GM21786 (cell line): ENCODE measurements at regions not wholly inside any gene's neighbourhood (a gene's known extent, or its start where the extent isn't known, plus 50 kb on each side); places are given as distances from the start of the nearest gene placed in this dataset.
"Not testable (repeated sequence)": the region's sequence is repeated elsewhere in the genome, so short reads cannot be mapped to it uniquely, and the experiment has no call there.

ENCODE experiments used
- ATAC-seq: cut with Tn5 transposase; IDR thresholded peaks from one replicate; pipeline ENCODE4 v1.9.1; 2021; ENCODE audit not compliant: unreplicated experiment

DNA sequence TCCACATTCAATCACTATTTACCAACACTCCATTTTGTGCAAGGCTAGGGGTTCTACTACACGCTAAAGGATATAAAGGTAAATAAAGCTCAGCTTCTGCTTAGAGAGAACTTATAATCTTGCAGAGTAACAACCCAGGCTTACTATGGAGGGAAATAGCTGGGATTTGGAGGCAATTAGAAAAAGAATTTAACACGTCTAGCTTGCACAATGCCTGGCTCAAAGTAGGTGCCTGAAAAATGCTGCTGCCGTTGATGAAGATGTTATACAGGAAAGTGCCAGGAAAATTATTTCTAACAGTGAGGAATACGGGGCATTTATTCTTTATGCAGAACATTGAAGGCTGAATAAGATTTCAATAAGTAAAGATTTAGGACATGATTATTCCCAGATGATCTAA, 214.2 kb downstream of the KITLG start:
- no peak for ATAC-seq

DNA sequence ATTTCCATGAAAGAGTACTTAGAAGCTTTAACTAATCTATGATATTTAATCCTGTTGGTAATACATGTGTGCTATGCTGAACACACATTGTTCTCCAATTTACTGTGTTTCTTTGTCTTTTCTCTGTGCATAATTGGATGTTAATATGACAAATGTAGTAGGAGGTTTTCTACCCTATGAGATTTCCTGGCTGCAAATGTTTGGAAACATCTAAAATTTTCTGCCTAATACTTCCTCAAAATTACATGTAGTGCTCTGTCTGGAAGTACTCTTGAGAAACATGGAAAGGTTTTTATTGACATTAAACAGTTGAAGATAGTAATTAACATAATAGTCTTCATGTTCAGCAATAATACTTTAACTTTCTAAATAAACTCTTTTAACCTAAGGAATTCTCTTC, 213.0 kb downstream of the KITLG start:
- ATAC-seq: no peak

DNA sequence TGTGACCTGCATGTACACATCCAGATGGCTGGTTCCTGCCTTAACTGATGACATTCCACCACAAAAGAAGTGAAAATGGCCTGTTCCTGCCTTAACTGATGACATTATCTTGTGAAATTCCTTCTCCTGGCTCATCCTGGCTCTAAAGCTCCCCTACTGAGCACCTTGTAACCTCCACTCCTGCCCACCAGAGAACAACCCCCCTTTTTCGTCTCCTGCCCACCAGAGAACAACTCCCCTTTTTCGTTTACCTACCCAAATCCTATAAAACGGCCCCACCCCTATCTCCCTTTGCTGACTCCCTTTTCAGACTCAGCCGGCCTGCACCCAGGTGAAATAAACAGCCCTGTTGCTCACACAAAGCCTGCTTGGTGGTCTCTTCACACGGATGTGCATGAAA, 212.2 kb downstream of the KITLG start:
- ATAC-seq: not testable (repeated sequence)

DNA sequence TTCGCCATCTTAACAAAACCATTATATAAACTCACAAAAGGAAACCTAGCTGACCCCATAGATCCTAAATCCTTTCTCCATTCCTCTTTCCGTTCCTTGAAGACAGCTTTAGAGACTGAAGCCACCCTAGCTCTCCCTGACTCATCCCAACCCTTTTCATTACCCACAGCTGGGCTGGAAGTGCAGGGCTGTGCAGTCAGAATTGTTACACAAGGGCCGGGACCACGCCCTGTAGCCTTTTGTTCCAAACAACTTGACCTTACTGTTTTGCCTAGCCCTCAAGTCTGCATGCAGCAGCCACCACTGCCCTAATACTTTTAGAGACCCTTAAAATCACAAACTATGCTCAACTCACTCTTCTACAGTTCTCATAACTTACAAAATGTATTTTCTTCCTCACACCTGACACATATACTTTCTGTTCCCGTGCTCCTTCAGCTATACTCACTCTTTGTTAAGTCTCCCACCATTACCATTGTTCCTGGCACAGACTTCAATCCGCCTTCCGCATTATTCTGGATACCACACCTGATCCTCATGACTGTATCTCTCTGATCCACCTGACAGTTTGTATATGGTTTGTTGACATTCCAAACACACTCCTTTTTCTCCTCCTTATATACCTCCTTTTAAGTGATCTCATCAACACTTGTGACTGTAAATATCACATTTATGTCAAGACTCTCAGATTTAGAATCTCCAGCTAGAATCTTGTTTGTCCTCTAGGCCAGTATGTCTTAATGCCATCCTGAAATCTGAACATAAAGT, 208.7 kb downstream of the KITLG start:
- no peak for ATAC-seq

DNA sequence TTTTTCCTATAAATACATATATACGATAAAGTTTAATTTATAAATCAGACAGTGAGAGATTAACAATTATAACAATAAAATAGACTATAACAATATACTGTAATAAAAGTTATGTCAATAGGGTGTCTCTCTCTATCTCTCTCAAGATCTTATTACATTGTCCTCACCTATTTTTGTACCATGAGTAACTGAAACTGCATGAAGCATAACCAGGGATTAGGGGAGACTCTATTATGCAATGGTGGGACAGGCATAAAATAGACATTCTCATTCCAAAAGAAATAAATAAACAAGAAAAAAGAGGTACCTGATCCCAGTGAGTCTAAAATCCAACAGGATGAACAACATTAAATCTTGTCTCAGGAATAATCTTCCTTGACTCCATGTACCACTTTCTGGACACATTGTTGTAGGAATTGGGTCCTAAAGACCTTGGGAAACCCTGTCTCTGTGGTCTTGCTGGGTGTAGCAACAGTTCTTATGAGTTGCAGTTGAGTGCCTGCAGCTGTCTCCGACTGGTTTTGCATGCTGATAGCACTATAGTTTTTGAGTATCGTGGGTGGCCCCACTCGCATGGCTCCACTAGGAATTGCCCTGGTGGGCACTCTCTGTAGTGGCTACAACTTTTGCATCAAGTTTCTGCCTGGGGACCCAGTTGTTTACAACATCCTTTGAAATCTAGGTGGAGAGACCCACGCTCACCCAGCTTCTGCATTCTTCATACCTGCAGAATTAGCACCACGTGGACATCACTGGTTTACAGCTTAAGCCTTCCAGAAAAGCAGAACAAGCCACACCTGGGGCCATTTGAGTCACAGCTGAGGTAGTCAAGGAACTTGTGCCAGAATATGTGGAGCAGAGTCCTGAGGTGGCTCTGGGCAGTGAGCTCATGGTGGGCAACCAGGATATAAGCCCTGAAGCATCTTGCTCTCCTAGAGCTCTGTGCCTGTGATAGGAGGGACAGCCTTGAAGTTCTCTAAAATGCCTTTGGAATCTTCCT, 204.7 kb downstream of the KITLG start:
- no peak for ATAC-seq

DNA sequence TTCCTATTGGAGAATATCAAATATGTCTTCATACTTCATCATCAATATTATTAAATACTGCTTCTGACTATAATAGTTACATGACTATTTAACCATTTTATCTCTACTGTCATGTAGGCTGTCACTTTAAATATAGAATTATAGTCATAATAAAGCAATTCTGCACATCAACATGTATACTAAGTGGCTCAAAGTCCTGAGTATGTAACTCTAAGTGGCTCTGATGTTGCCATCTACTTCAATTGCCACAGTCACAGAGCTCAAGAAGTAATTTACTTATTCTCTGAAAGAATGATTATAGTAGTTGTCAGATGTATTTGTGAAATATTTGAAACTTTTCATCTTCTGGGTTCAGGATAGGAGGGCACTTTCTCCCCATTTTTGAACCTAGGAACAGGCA, 202.3 kb downstream of the KITLG start:
- ATAC-seq: no peak

DNA sequence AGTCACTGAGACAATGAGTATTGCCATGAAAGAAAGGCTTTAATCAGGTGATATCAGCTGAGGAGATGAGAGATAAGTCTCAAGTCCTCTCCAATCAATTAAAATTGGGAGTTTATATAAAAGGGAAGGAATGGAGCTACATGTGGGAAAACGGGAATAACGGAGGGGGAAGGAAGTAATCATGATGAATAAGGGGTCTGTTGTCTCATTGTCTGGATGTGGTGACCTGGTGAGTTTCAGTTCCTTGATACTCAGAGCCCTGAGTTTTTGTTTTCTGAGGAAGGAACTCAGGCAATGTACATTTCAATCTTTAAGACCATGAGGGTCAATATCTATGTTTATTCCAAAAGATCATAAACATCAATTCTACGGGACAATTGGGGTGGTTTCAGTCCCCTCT, 198.8 kb downstream of the KITLG start:
- ATAC-seq: no peak

DNA sequence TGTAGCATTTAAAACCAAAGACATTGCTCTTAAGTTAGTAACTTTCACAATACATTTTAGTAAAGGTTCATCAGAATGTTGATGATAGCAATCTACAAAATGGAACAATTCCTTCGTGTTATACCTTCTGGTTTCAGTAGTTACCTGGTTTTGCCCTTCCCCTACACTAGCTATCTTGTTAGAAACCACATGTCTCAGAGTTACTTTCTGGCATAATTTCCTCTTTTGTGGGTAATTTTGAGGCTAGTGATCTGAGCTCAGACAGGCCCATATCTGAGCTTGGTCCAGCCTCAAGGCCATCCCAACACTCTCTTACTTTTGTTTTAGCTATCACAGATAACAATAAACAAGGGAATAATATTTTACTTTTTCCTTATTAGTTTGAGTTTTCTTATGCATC, 196.9 kb downstream of the KITLG start:
- ATAC-seq: peak; percentile 57

DNA sequence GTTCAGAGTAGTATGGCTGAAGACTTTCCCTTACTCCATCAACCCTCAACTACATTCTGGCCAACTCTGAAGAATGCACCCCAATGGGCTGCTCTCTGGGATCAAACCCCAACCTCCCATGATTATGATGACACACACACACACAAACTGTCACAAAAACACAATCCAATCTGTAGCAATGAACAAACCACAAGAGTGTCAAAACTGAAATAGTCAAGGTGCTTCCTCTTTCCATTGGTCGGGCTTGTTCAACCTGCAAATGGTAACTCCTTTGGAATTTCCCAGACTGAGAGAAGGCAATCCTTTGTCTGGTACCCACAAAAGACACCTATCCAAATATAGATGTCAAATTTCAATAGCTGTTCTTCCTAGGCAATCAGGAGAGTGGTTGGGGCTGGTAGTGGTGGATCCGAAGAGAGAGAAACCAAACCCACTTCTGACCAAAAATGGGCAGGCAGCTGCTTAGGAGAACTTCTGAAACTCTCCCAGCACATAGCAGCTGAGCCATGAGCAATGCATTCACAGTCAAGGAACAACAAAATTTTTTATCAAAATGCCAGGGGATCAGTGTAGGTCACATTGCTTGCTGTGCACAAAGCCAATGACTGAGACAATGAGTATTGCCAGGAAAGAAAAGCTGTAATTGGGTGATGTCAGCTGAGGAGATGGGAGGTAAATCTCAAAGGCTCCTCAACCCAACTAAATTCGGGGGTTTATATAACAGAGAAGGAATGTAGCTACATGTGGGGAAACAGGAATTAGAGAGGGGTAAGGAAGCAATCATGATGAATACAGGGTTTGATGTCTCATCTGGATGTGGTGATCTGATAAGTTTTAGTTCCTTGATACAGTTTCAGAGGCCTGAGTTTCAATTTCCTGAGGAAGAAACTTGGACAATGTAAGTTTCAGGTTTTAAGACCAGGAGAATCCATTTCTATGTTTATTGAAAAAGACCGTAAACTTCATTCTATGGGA, 191.4 kb downstream of the KITLG start:
- peak; percentile 30 for ATAC-seq

DNA sequence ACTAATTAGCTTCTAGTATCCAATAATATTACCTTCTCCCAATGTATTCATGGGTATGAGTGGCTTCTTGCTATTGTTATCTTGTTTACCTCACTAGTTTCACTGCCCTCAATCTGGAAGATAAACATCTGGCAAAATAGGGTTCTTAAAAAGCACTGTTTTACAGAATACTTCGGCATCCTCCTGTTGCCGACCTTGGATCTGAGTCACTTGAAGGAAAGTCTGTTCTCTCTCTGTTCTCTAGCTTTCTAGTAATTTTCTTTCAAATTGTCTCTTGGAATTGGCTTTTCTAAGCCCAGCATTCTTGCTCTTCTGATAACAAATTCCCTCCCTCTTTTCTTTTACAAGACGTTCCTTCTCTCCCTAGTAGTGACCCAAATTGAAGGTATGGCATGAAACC, 189.5 kb downstream of the KITLG start:
- ATAC-seq: no peak

DNA sequence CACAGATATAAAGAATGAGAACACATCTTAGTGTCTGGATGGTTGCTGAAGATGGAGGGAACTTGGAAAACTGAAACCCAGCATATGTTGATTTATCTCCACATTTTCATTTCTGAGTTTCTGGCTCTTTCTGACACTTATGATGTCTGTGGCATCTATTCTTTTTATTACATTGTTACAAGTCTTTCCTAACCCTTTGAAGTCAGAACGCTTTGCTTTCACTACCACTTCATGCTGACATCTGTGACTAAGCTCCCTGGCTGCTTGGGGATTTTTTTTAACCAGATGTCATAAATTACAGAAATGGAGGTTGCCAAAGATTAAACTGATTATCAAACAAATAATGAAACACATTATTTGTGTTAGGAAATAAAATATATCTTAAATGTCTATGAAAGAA, 188.7 kb downstream of the KITLG start:
- ATAC-seq: peak; percentile 64

DNA sequence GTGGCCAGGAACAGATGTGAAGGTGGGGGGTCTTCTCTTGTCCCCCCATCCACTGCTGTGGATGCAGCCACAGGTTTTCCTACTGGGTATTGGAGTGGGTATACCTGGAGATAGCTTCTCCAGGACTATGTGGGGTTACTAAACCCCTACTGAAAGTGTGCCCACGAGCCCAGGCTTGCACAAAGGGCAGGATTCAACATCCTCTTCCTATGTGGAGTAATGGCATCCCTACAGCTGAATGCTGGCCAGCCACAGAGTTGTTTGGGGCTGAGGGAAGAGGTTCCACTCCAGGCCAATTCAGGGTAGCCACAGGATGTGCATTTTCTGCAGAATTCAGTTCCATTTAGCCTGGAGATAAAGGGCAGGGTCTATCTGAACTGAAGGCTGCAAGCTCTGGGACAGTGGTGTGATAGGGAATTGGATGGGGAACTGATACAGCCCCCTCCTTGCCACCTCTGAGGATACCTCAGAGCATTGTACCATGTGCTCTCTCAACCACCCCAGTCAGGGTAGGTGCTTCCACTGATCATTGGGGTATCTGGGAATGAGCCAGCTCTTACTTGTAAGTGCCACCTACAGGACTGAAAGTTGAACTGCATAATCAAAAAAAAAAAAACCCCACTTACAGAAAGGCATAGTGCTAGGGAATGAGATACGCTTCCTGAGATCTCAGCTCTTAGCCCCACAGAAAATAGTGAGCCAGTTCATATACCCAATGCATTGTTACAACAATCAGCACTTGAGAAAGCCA, 187.1 kb downstream of the KITLG start:
- no peak for ATAC-seq

DNA sequence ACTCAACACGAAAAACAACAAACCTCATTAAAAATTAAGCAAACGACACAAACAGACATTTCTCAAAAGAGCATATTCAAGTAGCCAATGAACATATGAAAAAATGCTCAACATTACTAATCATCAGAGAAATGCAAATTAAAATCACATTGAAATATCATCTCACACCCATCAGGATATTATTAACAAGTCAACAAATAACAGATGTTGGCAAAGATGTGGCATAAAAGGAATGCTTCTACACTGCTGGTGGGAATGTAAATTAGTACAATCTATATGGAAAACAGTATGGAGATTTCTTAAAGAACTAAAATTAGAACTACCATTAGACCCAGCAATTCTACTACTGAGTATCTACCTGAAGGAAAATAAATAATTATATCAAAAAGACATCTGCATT, 182.2 kb downstream of the KITLG start:
- no peak for ATAC-seq

DNA sequence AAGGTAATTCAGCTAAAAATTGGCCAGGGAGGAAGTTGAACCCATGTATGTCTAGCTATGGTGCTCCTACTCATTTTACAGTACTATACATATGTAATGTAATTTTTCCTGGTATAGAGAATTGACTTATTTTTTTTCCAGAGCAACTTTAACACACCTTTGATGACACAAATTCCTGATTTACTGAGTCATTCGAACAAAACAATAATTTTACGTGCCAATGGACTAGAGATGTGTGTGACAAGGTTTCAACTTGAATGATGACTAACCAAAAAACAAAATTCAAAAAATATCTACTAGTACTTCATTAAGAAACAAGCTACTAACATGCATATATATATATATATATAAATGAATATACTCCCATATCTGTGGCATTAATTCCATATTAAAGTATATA, 180.5 kb downstream of the KITLG start:
- ATAC-seq: no peak

DNA sequence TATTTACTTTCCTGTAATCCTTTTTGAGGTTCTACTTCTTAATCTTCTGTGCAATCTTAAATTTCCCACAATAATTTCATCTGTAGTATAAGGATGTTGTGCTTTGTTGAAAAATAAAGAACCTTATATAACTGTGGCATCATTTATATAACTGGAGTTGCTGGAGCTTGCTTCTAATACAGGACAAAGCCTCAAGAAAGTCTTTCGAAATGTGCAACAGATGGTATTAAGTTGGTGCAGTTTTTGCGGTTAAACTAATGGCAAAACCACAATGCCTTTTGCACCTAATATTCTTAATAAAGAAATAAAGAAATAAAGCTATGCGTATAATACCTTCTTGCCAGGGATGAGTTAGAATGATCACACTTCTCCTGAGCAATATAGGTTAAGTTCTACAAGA, 180.0 kb downstream of the KITLG start:
- ATAC-seq: no peak

DNA sequence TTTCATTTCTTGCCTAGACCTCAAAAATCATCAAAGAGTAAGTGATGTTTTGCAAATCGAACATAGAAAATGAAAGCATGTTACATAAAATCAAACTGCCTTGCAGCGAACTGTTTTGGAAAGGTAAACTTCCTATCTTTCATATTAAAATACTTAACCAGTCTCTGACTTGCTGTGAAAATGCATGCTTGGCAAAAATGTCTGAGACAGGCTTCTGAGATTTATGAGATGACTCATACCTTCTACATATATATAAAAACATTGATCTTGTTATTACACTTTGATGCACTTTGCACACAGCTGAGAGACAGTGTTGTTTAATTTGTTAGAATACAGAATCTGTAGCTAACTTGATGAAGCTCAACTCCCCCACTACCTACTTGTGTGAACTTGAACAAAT, 179.1 kb downstream of the KITLG start:
- no peak for ATAC-seq

DNA sequence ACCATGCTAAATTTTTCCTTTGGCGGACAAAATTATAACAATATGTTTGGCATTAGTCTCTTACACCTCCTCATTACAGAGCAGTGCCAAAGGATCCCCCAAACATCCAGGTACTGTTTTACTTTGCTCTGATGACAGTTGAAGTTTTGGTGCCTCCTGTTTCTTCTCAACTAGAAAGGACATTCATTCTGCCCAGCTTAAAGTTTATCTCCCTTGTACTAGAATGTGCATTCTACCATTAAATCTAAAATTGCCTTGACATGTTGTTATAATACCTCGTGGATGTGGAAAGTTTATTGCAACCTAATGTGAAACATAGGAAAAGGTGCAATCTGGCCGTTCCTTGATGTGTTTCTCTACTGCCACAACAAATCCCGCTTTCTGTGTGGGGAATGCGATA, 173.4 kb downstream of the KITLG start:
- ATAC-seq: no peak

DNA sequence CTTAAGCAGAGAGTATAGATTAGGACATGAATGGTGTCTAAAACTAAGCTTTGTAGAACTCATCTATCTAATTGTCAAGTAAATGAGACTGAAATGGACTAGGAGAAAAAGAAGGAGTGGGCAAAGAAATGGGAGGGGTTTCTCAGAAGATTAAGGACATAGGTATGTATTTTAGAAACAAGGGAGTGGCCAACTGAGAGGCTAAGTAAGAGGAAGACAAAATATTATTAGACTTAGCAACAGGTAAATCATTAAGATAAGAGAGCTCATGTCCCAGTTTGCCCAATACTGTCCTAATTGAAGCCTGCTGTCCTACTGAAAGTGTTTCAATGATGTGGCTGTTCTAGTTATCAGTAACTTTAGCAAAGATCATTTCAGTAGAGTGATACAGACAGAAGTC, 171.4 kb downstream of the KITLG start:
- no peak for ATAC-seq

DNA sequence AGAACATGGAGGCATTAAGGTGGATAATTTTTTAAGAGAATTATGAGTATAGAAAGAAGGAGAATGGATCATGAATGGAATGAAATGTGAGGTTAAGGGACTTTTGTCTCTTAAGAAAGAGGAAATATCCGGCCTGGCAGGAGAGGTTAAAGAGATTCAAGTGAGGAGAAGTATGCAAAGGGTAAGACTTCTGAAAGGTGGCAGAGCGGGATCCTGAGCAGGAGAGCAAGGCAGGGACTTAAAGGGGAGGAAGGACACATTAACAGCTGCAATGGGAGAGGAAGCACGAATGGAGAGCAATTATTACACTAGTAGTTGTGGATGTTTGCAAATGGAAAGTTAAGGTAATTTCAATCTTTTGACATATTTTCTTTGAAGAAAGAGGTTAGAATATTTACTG, 171.0 kb downstream of the KITLG start:
- ATAC-seq: no peak

DNA sequence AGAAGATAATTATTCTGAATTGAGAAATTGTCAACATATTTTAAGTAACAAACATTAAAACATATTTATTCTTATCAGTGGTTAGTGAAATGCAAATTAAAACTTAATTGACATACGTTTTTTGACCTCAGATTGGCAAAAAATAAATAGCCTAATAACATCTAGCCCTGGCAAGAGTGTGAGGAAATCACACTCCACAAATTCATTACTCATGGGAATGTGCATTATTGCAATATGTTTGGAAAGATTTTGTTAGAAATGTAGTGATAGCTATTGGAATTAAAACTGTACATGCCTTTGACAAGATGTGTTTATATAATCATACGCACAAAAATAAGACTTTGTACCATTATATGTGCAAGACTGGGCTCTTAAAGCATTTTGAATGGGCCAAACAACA, 168.6 kb downstream of the KITLG start:
- no peak for ATAC-seq
